Lung (tissue), 11 donors: ENCODE measurements at regions not wholly inside any gene's neighbourhood (a gene's known extent, or its start where the extent isn't known, plus 50 kb on each side); places are given as distances from the start of the nearest gene placed in this dataset.

Experiments used
- ATAC-seq: fragments of 200-7000 bp; cut with Tn5 transposase; one replicate; pipeline ENCODE4 v1.9.1; 2020; ENCODE audit warnings: moderate number of reproducible peaks; ENCODE audit not compliant: insufficient read depth, low FRiP score
- DNase-seq, 3 donors: peaks; one replicate each; pipeline ENCODE4 v3.0.0-alpha.2; 2013 to 2017
- H3K27ac ChIP-seq, 2 donors: one replicate each; pipeline ENCODE4 v1.5.1; 2013; ENCODE audit warnings: mild to moderate bottlenecking in 2 of 2, moderate library complexity in 2 of 2, control low read depth in 1 of 2, inconsistent platforms in 1 of 2, low read depth in 1 of 2, low read length in 1 of 2
- H3K27me3 ChIP-seq, 3 donors: one replicate each; pipeline ENCODE4 v1.5.1; 2013; ENCODE audit warnings: low read length in 2 of 3; ENCODE audit not compliant: control insufficient read depth in 3 of 3, insufficient read depth in 3 of 3
- H3K36me3 ChIP-seq, 4 donors: one replicate each; pipeline ENCODE4 v1.5.1; 2013; ENCODE audit warnings: low read length in 4 of 4, mild to moderate bottlenecking in 1 of 4, moderate library complexity in 1 of 4; ENCODE audit not compliant: control insufficient read depth in 4 of 4, insufficient read depth in 4 of 4
- H3K4me1 ChIP-seq, 5 donors: one replicate each; pipeline ENCODE4 v1.5.1; 2013; ENCODE audit warnings: low read length in 5 of 5, mild to moderate bottlenecking in 2 of 5, moderate library complexity in 1 of 5; ENCODE audit not compliant: control insufficient read depth in 5 of 5, insufficient read depth in 5 of 5
- H3K4me3 ChIP-seq: one replicate; pipeline ENCODE4 v1.5.1; 2013; ENCODE audit warnings: mild to moderate bottlenecking, control low read depth, moderate library complexity
- H3K9ac ChIP-seq, 2 donors: one replicate each; pipeline ENCODE4 v1.5.1; 2013; ENCODE audit warnings: low read length in 2 of 2, control low read depth in 1 of 2; ENCODE audit not compliant: insufficient read depth in 1 of 2
- H3K9me3 ChIP-seq, 4 donors: one replicate each; pipeline ENCODE4 v1.5.1; 2013; ENCODE audit warnings: low read length in 3 of 4, mild to moderate bottlenecking in 1 of 4, moderate library complexity in 1 of 4; ENCODE audit not compliant: control insufficient read depth in 4 of 4, insufficient read depth in 3 of 4
- CTCF ChIP-seq: IDR thresholded peaks from 2 replicates; pipeline ENCODE4 v1.5.1; 2012; ENCODE audit warnings: mild to moderate bottlenecking; ENCODE audit errors: control extremely low read depth, extremely low read depth
- WGBS, 2 donors: extraction: QIAGEN DNeasy Blood & Tissue Kit; methylation state at CpG; one replicate each; pipeline ENCODE4 v1.1.7; 2013; 5-methylcytosine and 5-hydroxymethylcytosine counted together
- donor health status: control.
- donor health status: control.
- donor health status: Bipolar disorder and iron deficiency.
- donor health status: healthy.
- donor health status: DM: yes; HTN: yes; CAD: no.

GRCh38 chr9:93372391-93372790 lies 79.1 kb upstream of the FAM120A start:
- H3K27ac ChIP-seq = no peak overlapping the region
- TF ChIP-seq CTCF = no peak
- no peaks in the 10 kb centered on the region for H3K4me1 ChIP-seq
- no peaks in the 10 kb centered on the region for H3K36me3 ChIP-seq
- H3K9me3 ChIP-seq = peaks cover 0 to 2% (median 0%) of the 10 kb centered on the region in 4 donors
- no peak for ATAC-seq
- H3K4me3 ChIP-seq = no peak overlapping the region
- H3K9ac ChIP-seq = no peak overlapping the region
- H3K27me3 ChIP-seq = no peaks in the 10 kb centered on the region
- no peak for DNase-seq

- DNase-seq (no peak), ATAC-seq (no peak)
- Histone ChIP-seq H3K4me1 (no peaks in the 10 kb centered on the region), H3K27me3 (no peaks in the 10 kb centered on the region), H3K9ac (no peak overlapping the region), H3K9me3 (no peaks in the 10 kb centered on the region), H3K36me3 (no peaks in the 10 kb centered on the region), H3K27ac (no peak overlapping the region), H3K4me3 (no peak overlapping the region)
- no peak for TF ChIP-seq CTCF
Observed at GRCh38 chr9:93376411-93376810, 75.1 kb upstream of the FAM120A start.

GRCh38 chr9:93378276-93378675 lies 73.2 kb upstream of the FAM120A start:
- Histone ChIP-seq H3K4me3 (no peak overlapping the region), H3K4me1 (no peaks in the 10 kb centered on the region), H3K9me3 (no peaks in the 10 kb centered on the region), H3K9ac (no peak overlapping the region), H3K36me3 (no peaks in the 10 kb centered on the region), H3K27me3 (no peaks in the 10 kb centered on the region), H3K27ac (no peak overlapping the region)
- DNase-seq = no peak
- 96 to 97% methylated on average over 6 of the region's 6 CpGs for WGBS, 2 donors
- no peak for ATAC-seq
- TF ChIP-seq CTCF = no peak

DNA sequence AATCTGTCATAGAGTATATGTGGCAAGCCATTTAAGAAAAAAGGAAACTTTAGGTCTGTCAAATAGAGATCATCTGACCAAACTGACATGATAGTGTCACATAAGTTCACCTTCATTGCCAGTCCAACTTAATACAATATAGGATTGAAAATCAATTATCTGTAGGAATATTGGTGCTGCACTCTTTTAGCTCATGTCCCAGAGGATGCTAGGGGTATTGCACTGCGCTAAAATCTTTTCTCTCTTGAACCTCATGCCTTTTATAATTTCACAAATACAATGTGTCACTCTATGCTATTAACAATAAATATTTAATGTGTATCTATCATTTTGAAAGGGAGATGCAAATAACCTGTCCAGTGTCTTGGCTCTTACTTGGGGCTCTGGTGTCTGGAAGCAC lies 72.4 kb upstream of the FAM120A start:
- no peak overlapping the region for H3K4me3 ChIP-seq
- no peaks in the 10 kb centered on the region for H3K9me3 ChIP-seq
- DNase-seq (no peak), ATAC-seq (no peak)
- WGBS, 2 donors = 93 to 98% methylated on average over 1 of the region's 1 CpG
- no peaks in the 10 kb centered on the region for H3K4me1 ChIP-seq
- no peak overlapping the region for H3K27ac ChIP-seq
- no peaks in the 10 kb centered on the region for H3K27me3 ChIP-seq
- no peaks in the 10 kb centered on the region for H3K36me3 ChIP-seq
- TF ChIP-seq CTCF = no peak
- H3K9ac ChIP-seq = no peak overlapping the region
